ENCODE measurements at regions not wholly inside any gene's neighbourhood (a gene's known extent, or its start where the extent isn't known, plus 50 kb on each side); places are given as distances from the start of the nearest gene placed in this dataset.

GRCh38 chr10:62746951-62747729, 57.4 kb upstream of the ADO start:
- Mint-ChIP-seq H3K9me3 (no peaks in the 10 kb centered on the region), H3K27ac (no peak overlapping the region), H3K36me3 (ENCODE audit: low read depth) (no peaks in the 10 kb centered on the region), H3K4me3 (no peak overlapping the region), H3K4me1 (no peaks in the 10 kb centered on the region), H3K27me3 (ENCODE audit: low read depth, poor library complexity) (no peaks in the 10 kb centered on the region)
- TF ChIP-seq CTCF (IDR thresholded peaks at IDR 0.05) = no peak
- DNase-seq = no peak

GRCh38 chr10:62748386-62748785, 56.1 kb upstream of the ADO start:
- Mint-ChIP-seq H3K4me3 (no peak overlapping the region), H3K9me3 (no peaks in the 10 kb centered on the region), H3K27ac (no peak overlapping the region), H3K36me3 (ENCODE audit: low read depth) (no peaks in the 10 kb centered on the region), H3K4me1 (no peaks in the 10 kb centered on the region), H3K27me3 (ENCODE audit: low read depth, poor library complexity) (no peaks in the 10 kb centered on the region)
- no peak for TF ChIP-seq CTCF (IDR thresholded peaks at IDR 0.05)
- DNase-seq = no peak

DNA sequence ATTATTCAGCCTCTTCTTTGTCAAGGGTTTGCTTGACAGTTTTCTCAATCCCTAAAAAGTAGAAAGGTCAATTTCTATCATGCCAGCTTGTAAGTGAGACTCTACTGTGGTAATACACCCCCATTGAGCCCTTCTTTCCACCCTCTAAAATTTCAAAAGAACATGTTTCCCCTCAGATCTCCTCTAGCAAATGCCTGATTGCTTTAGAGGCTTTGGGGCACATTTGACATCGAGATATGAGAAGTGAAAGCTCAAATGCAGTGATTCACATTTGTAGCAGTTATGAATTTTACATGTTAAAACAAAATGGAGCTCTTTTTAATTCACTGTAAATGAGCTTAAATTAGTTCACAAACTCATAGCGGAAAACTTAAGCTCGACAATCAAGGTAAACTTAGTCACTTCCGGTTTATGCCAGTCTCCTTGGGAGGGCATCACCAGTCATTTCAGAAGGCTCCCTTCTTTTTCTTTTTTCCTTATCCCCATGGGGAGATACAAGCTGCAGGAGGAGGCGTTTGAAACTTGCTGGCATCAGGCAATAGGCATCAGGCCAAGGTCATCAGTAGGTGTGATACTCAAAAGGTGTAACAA, 55.3 kb upstream of the ADO start:
- Mint-ChIP-seq H3K9me3 (no peaks in the 10 kb centered on the region), H3K36me3 (ENCODE audit: low read depth) (no peaks in the 10 kb centered on the region), H3K27ac (no peak overlapping the region), H3K4me3 (no peak overlapping the region), H3K4me1 (no peaks in the 10 kb centered on the region), H3K27me3 (ENCODE audit: low read depth, poor library complexity) (no peaks in the 10 kb centered on the region)
- DNase-seq = no peak
- no peak for TF ChIP-seq CTCF (IDR thresholded peaks at IDR 0.05)
